ENCODE measurements at regions not wholly inside any gene's neighbourhood (a gene's known extent, or its start where the extent isn't known, plus 50 kb on each side); places are given as distances from the start of the nearest gene placed in this dataset.

GRCh38 chr2:111705711-111706336 lies 178.2 kb downstream of the ANAPC1 start:
- TF ChIP-seq TEAD4 (IDR thresholded peaks at IDR 0.05): peak; percentile 84
- TF ChIP-seq MAX (IDR thresholded peaks at IDR 0.05): peak; percentile 65; the same call in 1 of the 2 replicates
- TF ChIP-seq EP300 (IDR thresholded peaks at IDR 0.05; ENCODE audit: borderline replicate concordance): peak; percentile 83
- TF ChIP-seq ZBTB7A (IDR thresholded peaks at IDR 0.05; ENCODE audit: low read depth): no peak
- peak; percentile 96 for TF ChIP-seq TCF12 (IDR thresholded peaks at IDR 0.05; ENCODE audit: low read depth)
- TF ChIP-seq USF1 (IDR thresholded peaks at IDR 0.05): peak; percentile 29; the same call in 1 of the 2 replicates
- no peak for TF ChIP-seq EGR1 (IDR thresholded peaks at IDR 0.05)
- TF ChIP-seq CREB1 (IDR thresholded peaks at IDR 0.05; ENCODE audit: low read depth): no peak
- no peak for TF ChIP-seq TAF1 (IDR thresholded peaks at IDR 0.05; ENCODE audit: low read depth)
- no peak for TF ChIP-seq CEBPB (IDR thresholded peaks at IDR 0.05)
- TF ChIP-seq YY1 (IDR thresholded peaks at IDR 0.05; ENCODE audit: low read depth): no peak
- peak; percentile 76 for TF ChIP-seq FOXM1 (IDR thresholded peaks at IDR 0.05; ENCODE audit: borderline replicate concordance, low read depth)
- TF ChIP-seq RAD21 (IDR thresholded peaks at IDR 0.05; ENCODE audit: low read depth): no peak
- TF ChIP-seq NFIC (IDR thresholded peaks at IDR 0.05): 0 out of 2 replicates have a peak, but pooled peaks have one; percentile 28
- no peak for TF ChIP-seq REST (IDR thresholded peaks at IDR 0.05; ENCODE audit: low read depth)

GRCh38 chr2:111706481-111707001 lies 177.5 kb downstream of the ANAPC1 start:
- no peak for TF ChIP-seq CEBPB (IDR thresholded peaks at IDR 0.05)
- TF ChIP-seq NFIC (IDR thresholded peaks at IDR 0.05): peak; percentile 24; the same call in 1 of the 2 replicates

- TF ChIP-seq CEBPB (IDR thresholded peaks at IDR 0.05) (no peak), REST (IDR thresholded peaks at IDR 0.05; ENCODE audit: low read depth) (no peak), MAX (IDR thresholded peaks at IDR 0.05) (no peak), YY1 (IDR thresholded peaks at IDR 0.05; ENCODE audit: low read depth) (no peak), FOXM1 (IDR thresholded peaks at IDR 0.05; ENCODE audit: borderline replicate concordance, low read depth) (no peak), NFIC (IDR thresholded peaks at IDR 0.05) (no peak), CREB1 (IDR thresholded peaks at IDR 0.05; ENCODE audit: low read depth) (no peak), RAD21 (IDR thresholded peaks at IDR 0.05; ENCODE audit: low read depth) (no peak), USF1 (IDR thresholded peaks at IDR 0.05) (no peak), TEAD4 (IDR thresholded peaks at IDR 0.05) (no peak), TCF12 (IDR thresholded peaks at IDR 0.05; ENCODE audit: low read depth) (no peak), EP300 (IDR thresholded peaks at IDR 0.05; ENCODE audit: borderline replicate concordance) (no peak), ZBTB7A (IDR thresholded peaks at IDR 0.05; ENCODE audit: low read depth) (no peak), EGR1 (IDR thresholded peaks at IDR 0.05) (no peak), TAF1 (IDR thresholded peaks at IDR 0.05; ENCODE audit: low read depth) (no peak)
Observed at GRCh38 chr2:111707700-111708099, 176.3 kb downstream of the ANAPC1 start.

GRCh38 chr2:111708476-111709180 lies 175.4 kb downstream of the ANAPC1 start:
- TF ChIP-seq TCF12 (IDR thresholded peaks at IDR 0.05; ENCODE audit: low read depth) (no peak), CREB1 (IDR thresholded peaks at IDR 0.05; ENCODE audit: low read depth) (no peak), FOXM1 (IDR thresholded peaks at IDR 0.05; ENCODE audit: borderline replicate concordance, low read depth) (no peak), TEAD4 (IDR thresholded peaks at IDR 0.05) (no peak)

- TF ChIP-seq RAD21 (IDR thresholded peaks at IDR 0.05; ENCODE audit: low read depth) (no peak), CEBPB (IDR thresholded peaks at IDR 0.05) (no peak), TAF1 (IDR thresholded peaks at IDR 0.05; ENCODE audit: low read depth) (no peak), EGR1 (IDR thresholded peaks at IDR 0.05) (no peak), ZBTB7A (IDR thresholded peaks at IDR 0.05; ENCODE audit: low read depth) (no peak), EP300 (IDR thresholded peaks at IDR 0.05; ENCODE audit: borderline replicate concordance) (no peak), TCF12 (IDR thresholded peaks at IDR 0.05; ENCODE audit: low read depth) (no peak), NFIC (IDR thresholded peaks at IDR 0.05) (no peak)
Observed at GRCh38 chr2:111709321-111709720, 174.7 kb downstream of the ANAPC1 start.

Measured in Ishikawa (cell line).